SK-N-SH (cell line): ENCODE measurements at regions not wholly inside any gene's neighbourhood (a gene's known extent, or its start where the extent isn't known, plus 50 kb on each side); places are given as distances from the start of the nearest gene placed in this dataset.

ENCODE experiments used
- CTCF ChIA-PET: fragments of 300-600, 350-600 bp; formaldehyde crosslinking; extraction: SDS; loops from one replicate; lab custom pipeline; 2021; lab: Yijun Ruan, JAX
- POLR2A ChIA-PET: fragments of 350-600 bp; sonication (Branson Sonifier 250); formaldehyde crosslinking; extraction: SDS; loops from one replicate; lab custom pipeline; 2020; ENCODE audit warnings: antibody characterized with exemption, inconsistent platforms; lab: Yijun Ruan, JAX
- DNase-seq: peaks from one replicate; pipeline ENCODE4 v3.0.0; 2012
- H2AFZ ChIP-seq: fragments of 200-600 bp; sonication (generic); 2 replicates; pipeline ENCODE4 v1.8.1; 2016; ENCODE audit warnings: antibody characterized with exemption, mild to moderate bottlenecking, low read depth
- H3F3A ChIP-seq: fragments of 200-600 bp; sonication (generic); replicated peaks from 2 replicates; pipeline ENCODE3; 2016; ENCODE audit warnings: antibody characterized with exemption, mild to moderate bottlenecking; ENCODE audit not compliant: insufficient read depth
- H3K27ac ChIP-seq, 2 experiments: fragments of 200-500 bp in 1 of 2; fragments of 200-600 bp in 1 of 2; sonication (Bioruptor generic) in 1 of 2; sonication (generic), shearing (Covaris generic) in 1 of 2; 2 replicates each; pipeline versions ENCODE4 v1.5.1 to v1.6.1; 2014 to 2016; ENCODE audit warnings: low read depth in 2 of 2, inconsistent platforms in 1 of 2, low read length in 1 of 2, mild to moderate bottlenecking in 1 of 2, mixed read lengths in 1 of 2
- H3K27me3 ChIP-seq: fragments of 200-600 bp; sonication (generic), shearing (Covaris generic); 2 replicates; pipeline ENCODE4 v1.6.1; 2016; ENCODE audit warnings: mixed run types; ENCODE audit not compliant: insufficient read depth
- H3K36me3 ChIP-seq, 2 experiments: fragments of 200-500 bp in 1 of 2; fragments of 200-600 bp in 1 of 2; sonication (Bioruptor generic) in 1 of 2; sonication (generic) in 1 of 2; replicated peaks in 1 of 2; 2 replicates each; pipeline versions ENCODE3 to v1.5.1; 2014 to 2016; ENCODE audit warnings: low read length in 1 of 2, mild to moderate bottlenecking in 1 of 2; ENCODE audit not compliant: insufficient read depth in 2 of 2, control insufficient read depth in 1 of 2
- H3K4me1 ChIP-seq, 2 experiments: fragments of 200-500 bp in 1 of 2; fragments of 200-600 bp in 1 of 2; sonication (Bioruptor generic) in 1 of 2; sonication (generic), shearing (Covaris generic) in 1 of 2; 2 replicates each; pipeline versions ENCODE4 v1.5.1 to v1.6.1; 2014 to 2016; ENCODE audit warnings: low read depth in 1 of 2, low read length in 1 of 2, mixed run types in 1 of 2; ENCODE audit not compliant: insufficient read depth in 2 of 2, control insufficient read depth in 1 of 2
- H3K4me2 ChIP-seq: fragments of 200-600 bp; sonication (generic), shearing (Covaris generic); 2 replicates; pipeline ENCODE4 v1.6.1; 2017; ENCODE audit warnings: mixed run types
- H3K4me3 ChIP-seq, 2 experiments: fragments of 200-500 bp in 1 of 2; fragments of 200-600 bp in 1 of 2; sonication (Bioruptor generic) in 1 of 2; sonication (generic), shearing (Covaris generic) in 1 of 2; 2 replicates each; pipeline versions ENCODE4 v1.5.1 to v1.8.1; 2014 to 2016; ENCODE audit warnings: low read depth in 2 of 2, inconsistent platforms in 1 of 2, low read length in 1 of 2, mild to moderate bottlenecking in 1 of 2, mixed read lengths in 1 of 2, moderate library complexity in 1 of 2
- H3K79me2 ChIP-seq: fragments of 200-600 bp; sonication (generic); 2 replicates; pipeline ENCODE4 v1.8.1; 2017; ENCODE audit warnings: mild to moderate bottlenecking; ENCODE audit not compliant: insufficient read depth
- H3K9ac ChIP-seq: fragments of 200-600 bp; sonication (generic); 2 replicates; pipeline ENCODE4 v1.6.1; 2017; ENCODE audit warnings: mixed run types
- H3K9me2 ChIP-seq: fragments of 200-600 bp; sonication (generic); 2 replicates; pipeline ENCODE4 v1.6.1; 2017; ENCODE audit warnings: mixed run types
- H3K9me3 ChIP-seq: fragments of 200-600 bp; sonication (generic); 2 replicates; pipeline ENCODE4 v1.6.1; 2017; ENCODE audit warnings: mixed run types, mild to moderate bottlenecking, moderate library complexity
- H4K20me1 ChIP-seq: fragments of 200-600 bp; sonication (generic); 2 replicates; pipeline ENCODE4 v1.6.1; 2017; ENCODE audit warnings: mild to moderate bottlenecking, mixed run types; ENCODE audit not compliant: insufficient read depth
- CHD2 ChIP-seq: fragments of 150-350 bp; IDR thresholded peaks from 2 replicates; pipeline ENCODE4 v1.6.1; 2018; ENCODE audit warnings: low read length; ENCODE audit not compliant: partially characterized antibody
- EP300 ChIP-seq, 2 experiments: IDR thresholded peaks; 2 replicates each; pipeline versions ENCODE4 v1.4.0 to v1.6.1; 2012; ENCODE audit warnings: borderline replicate concordance in 1 of 2, low read depth in 1 of 2, low read length in 1 of 2
- FOSL2 ChIP-seq: IDR thresholded peaks from 2 replicates; pipeline ENCODE4 v1.4.0; 2012; ENCODE audit warnings: low read depth, mild to moderate bottlenecking, moderate library complexity, borderline replicate concordance
- FOXJ3 ChIP-seq: sonication (generic); formaldehyde crosslinking; IDR thresholded peaks from 2 replicates; pipeline ENCODE4 v1.5.1; 2020; ENCODE audit warnings: mild to moderate bottlenecking, missing genetic modification reagents
- FOXM1 ChIP-seq: IDR thresholded peaks from 2 replicates; pipeline ENCODE4 v1.4.0; 2012; ENCODE audit warnings: low read depth, mild to moderate bottlenecking
- GABPA ChIP-seq: IDR thresholded peaks from 2 replicates; pipeline ENCODE4 v1.4.0; 2012; ENCODE audit warnings: low read depth, mild to moderate bottlenecking
- JUND ChIP-seq: IDR thresholded peaks from 2 replicates; pipeline ENCODE4 v1.4.0; 2012
- MXI1 ChIP-seq: IDR thresholded peaks from 2 replicates; pipeline ENCODE4 v1.6.1; 2012; ENCODE audit warnings: mild to moderate bottlenecking, low read depth, low read length, improper control_type of control experiment
- NFIC ChIP-seq: IDR thresholded peaks from 2 replicates; pipeline ENCODE4 v1.4.0; 2012; ENCODE audit warnings: borderline replicate concordance
- NRF1 ChIP-seq: IDR thresholded peaks from 2 replicates; pipeline ENCODE4 v1.6.1; 2012; ENCODE audit warnings: low read depth, mild to moderate bottlenecking, low read length
- RXRA ChIP-seq: IDR thresholded peaks from 2 replicates; pipeline ENCODE4 v1.4.0; 2012; ENCODE audit warnings: low read depth, mild to moderate bottlenecking, borderline replicate concordance
- SIN3A ChIP-seq: IDR thresholded peaks from 2 replicates; pipeline ENCODE4 v1.6.1; 2012; ENCODE audit warnings: low read depth, mild to moderate bottlenecking, low read length, moderate library complexity, borderline replicate concordance
- TAF1 ChIP-seq: IDR thresholded peaks from 2 replicates; pipeline ENCODE4 v1.6.1; 2012; ENCODE audit warnings: low read depth, mild to moderate bottlenecking, low read length, moderate library complexity, borderline replicate concordance
- TEAD4 ChIP-seq: IDR thresholded peaks from 2 replicates; pipeline ENCODE4 v1.4.0; 2012; ENCODE audit warnings: mild to moderate bottlenecking, borderline replicate concordance; ENCODE audit not compliant: insufficient read depth
- WGBS: methylation state at CpG from one replicate; pipeline ENCODE4 v1.1.6; 2017; ENCODE audit warnings: low lambda C conversion rate; 5-methylcytosine and 5-hydroxymethylcytosine counted together
- TF ChIP-seq, protein P1 (sequence below): fragments of 150-350 bp; IDR thresholded peaks from 2 replicates; pipeline ENCODE4 v1.6.1; 2016; ENCODE audit warnings: mild to moderate bottlenecking, low read depth, low read length
- TF ChIP-seq, protein P2 (sequence below): IDR thresholded peaks from 2 replicates; pipeline ENCODE4; 2012
- TF ChIP-seq, protein P3 (sequence below): fragments of 150-350 bp; IDR thresholded peaks from 2 replicates; pipeline ENCODE4 v1.6.1; 2017; ENCODE audit warnings: antibody characterized with exemption, low read length, low read depth, borderline replicate concordance
- TF ChIP-seq, protein P4 (sequence below): IDR thresholded peaks from 2 replicates; pipeline ENCODE4 v1.4.0; 2012; ENCODE audit warnings: low read depth, borderline replicate concordance

DNA sequence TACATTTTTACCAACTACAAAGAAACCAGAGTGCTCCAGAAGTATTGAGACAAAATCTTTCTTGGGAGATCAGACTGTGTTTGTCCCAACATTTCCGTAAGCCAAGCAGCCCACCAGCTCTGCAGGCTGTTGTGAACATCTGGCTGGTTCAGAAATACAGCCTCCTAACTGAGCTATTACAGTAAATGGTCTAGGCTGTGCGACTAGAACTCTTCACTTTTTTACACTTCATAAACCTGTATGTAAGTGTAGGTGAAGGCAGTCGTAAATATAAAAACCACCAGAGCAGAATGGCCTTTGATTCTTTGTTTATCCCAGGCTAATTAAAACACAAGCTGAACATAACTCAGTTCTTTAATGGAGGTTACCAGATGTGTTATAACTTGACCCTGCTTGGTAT, 235.3 kb downstream of the ARRDC4 start:
- Histone ChIP-seq H3K9ac (no peak overlapping the region), H3K9me3 (no peaks in the 10 kb centered on the region), H3K9me2 (no peaks in the 10 kb centered on the region), H4K20me1 (no peaks in the 10 kb centered on the region), H3K79me2 (no peaks in the 10 kb centered on the region), H3K4me1 (no peaks in the 10 kb centered on the region), H3K27ac (no peak overlapping the region), H3K27me3 (peaks cover 26% of the 10 kb centered on the region; the same call in 1 of the 2 replicates), H3F3A (no peaks in the 10 kb centered on the region), H3K4me3 (no peak overlapping the region), H3K36me3 (no peaks in the 10 kb centered on the region)
- DNase-seq: no peak
- ChIA-PET CTCF (interaction anchor here (1.7 kb wide), 1 partner anchor 11 kb away, joined by 5 read pairs; no protein-coding TSS in a partner anchor), POLR2A (no interaction called here)
- 2% methylated on average over 3 of the region's 3 CpGs for WGBS
- TF ChIP-seq TEAD4: no peak
- TF ChIP-seq, protein P1, sequence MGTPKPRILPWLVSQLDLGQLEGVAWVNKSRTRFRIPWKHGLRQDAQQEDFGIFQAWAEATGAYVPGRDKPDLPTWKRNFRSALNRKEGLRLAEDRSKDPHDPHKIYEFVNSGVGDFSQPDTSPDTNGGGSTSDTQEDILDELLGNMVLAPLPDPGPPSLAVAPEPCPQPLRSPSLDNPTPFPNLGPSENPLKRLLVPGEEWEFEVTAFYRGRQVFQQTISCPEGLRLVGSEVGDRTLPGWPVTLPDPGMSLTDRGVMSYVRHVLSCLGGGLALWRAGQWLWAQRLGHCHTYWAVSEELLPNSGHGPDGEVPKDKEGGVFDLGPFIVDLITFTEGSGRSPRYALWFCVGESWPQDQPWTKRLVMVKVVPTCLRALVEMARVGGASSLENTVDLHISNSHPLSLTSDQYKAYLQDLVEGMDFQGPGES: no peak
- TF ChIP-seq CHD2: no peak
- no peak for TF ChIP-seq FOSL2
- TF ChIP-seq, protein P2, sequence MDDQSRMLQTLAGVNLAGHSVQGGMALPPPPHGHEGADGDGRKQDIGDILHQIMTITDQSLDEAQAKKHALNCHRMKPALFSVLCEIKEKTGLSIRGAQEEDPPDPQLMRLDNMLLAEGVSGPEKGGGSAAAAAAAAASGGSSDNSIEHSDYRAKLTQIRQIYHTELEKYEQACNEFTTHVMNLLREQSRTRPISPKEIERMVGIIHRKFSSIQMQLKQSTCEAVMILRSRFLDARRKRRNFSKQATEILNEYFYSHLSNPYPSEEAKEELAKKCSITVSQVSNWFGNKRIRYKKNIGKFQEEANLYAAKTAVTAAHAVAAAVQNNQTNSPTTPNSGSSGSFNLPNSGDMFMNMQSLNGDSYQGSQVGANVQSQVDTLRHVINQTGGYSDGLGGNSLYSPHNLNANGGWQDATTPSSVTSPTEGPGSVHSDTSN: no peak
- TF ChIP-seq, all 33 proteins: peak for 0
- H3K4me2 ChIP-seq: no peak overlapping the region
- H2AFZ ChIP-seq: no peak overlapping the region

DNA sequence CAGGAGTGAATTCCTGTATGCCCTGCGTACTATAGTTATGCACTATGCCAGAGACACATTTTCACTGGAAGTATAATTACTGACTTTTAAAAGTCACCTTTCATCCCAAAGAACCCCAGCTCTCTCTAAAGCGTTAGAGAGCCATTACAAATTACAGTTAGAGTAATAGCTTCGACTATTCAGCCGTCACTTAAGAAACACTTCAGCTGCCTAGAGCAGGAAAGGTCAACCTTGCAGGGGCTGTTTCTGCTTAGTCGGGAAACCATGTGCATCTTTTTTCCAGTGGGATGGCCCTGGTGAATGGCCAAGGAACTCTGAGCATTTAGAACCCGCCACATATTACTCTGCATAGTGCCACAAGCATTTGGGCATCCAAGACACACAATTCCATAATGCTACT, 235.9 kb downstream of the ARRDC4 start:
- peaks cover 28% of the 10 kb centered on the region; the same call in 1 of the 2 replicates for H3K27me3 ChIP-seq
- TF ChIP-seq FOXM1 (no peak), NRF1 (no peak), FOSL2 (no peak), CHD2 (no peak), GABPA (no peak), RXRA (no peak), TAF1 (no peak), MXI1 (no peak), JUND (no peak), FOXJ3 (CRISPR knock-in tag) (no peak), SIN3A (no peak), EP300 (IDR thresholded peaks at IDR 0.05; ENCODE audit: borderline replicate concordance in 1 of 2, low read depth in 1 of 2, low read length in 1 of 2) (no peak), TEAD4 (no peak), NFIC (no peak)
- TF ChIP-seq, protein P3, sequence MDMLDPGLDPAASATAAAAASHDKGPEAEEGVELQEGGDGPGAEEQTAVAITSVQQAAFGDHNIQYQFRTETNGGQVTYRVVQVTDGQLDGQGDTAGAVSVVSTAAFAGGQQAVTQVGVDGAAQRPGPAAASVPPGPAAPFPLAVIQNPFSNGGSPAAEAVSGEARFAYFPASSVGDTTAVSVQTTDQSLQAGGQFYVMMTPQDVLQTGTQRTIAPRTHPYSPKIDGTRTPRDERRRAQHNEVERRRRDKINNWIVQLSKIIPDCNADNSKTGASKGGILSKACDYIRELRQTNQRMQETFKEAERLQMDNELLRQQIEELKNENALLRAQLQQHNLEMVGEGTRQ: no peak
- TF ChIP-seq, protein P4, sequence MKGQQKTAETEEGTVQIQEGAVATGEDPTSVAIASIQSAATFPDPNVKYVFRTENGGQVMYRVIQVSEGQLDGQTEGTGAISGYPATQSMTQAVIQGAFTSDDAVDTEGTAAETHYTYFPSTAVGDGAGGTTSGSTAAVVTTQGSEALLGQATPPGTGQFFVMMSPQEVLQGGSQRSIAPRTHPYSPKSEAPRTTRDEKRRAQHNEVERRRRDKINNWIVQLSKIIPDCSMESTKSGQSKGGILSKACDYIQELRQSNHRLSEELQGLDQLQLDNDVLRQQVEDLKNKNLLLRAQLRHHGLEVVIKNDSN: no peak
- CTCF ChIA-PET: interaction anchor here (1.7 kb wide), 1 partner anchor 11 kb away, joined by 5 read pairs; no protein-coding TSS in a partner anchor

More for the DNA sequence above, 235.9 kb downstream of the ARRDC4 start:
- no peaks in the 10 kb centered on the region for H3K4me1 ChIP-seq
- no peak overlapping the region for H2AFZ ChIP-seq
- no peak overlapping the region for H3K27ac ChIP-seq
- POLR2A ChIA-PET: no interaction called here
- H3K4me2 ChIP-seq: no peak overlapping the region
- no peak overlapping the region for H3K4me3 ChIP-seq
- H3K9me2 ChIP-seq: no peaks in the 10 kb centered on the region
- WGBS: 3% methylated on average over 6 of the region's 6 CpGs
- no peak for DNase-seq
- no peaks in the 10 kb centered on the region for H3K9me3 ChIP-seq
- H4K20me1 ChIP-seq: no peaks in the 10 kb centered on the region
- no peaks in the 10 kb centered on the region for H3K36me3 ChIP-seq
- no peaks in the 10 kb centered on the region for H3F3A ChIP-seq
- H3K9ac ChIP-seq: no peak overlapping the region
- H3K79me2 ChIP-seq: no peaks in the 10 kb centered on the region
